HepG2 (cell line): ENCODE measurements at regions not wholly inside any gene's neighbourhood (a gene's known extent, or its start where the extent isn't known, plus 50 kb on each side); places are given as distances from the start of the nearest gene placed in this dataset.

ENCODE experiments used
- ATAC-seq: fragments of 200-7000 bp; cut with Tn5 transposase; 3 replicates; pipeline ENCODE4 v1.9.1; 2020; ENCODE audit warnings: mild to moderate bottlenecking, moderate library complexity
- BruUV-seq: library from RNA; stranded (reverse); fragments of 400-500 nt; replicated peaks from 2 replicates; lab custom pipeline; 2021; lab: Mats Ljungman, UMichigan
- CTCF ChIA-PET: fragments of 300-600 bp; formaldehyde crosslinking; extraction: SDS; loops from one replicate; lab custom pipeline; 2021; ENCODE audit warnings: low total read pairs, inconsistent platforms, low intra/inter-chr PET ratio; lab: Yijun Ruan, JAX
- POLR2A ChIA-PET: fragments of 350-600 bp; sonication (Branson Sonifier 250); formaldehyde crosslinking; loops from one replicate; lab custom pipeline; 2020; ENCODE audit warnings: antibody characterized with exemption, inconsistent platforms; lab: Yijun Ruan, JAX
- DNase-seq: peaks from one replicate; pipeline ENCODE4 v3.0.0-alpha.2; 2015; ENCODE audit warnings: low spot score
- FAIRE-seq: peaks from 3 replicates; lab custom pipeline; 2011; peaks lifted over from hg19 to GRCh38; lab: Jason Lieb, UNC
- H2AFZ ChIP-seq: one replicate; pipeline ENCODE4 v1.6.1; 2011; ENCODE audit warnings: low read length, inconsistent platforms
- H3K27ac ChIP-seq: fragments of 300-600 bp; 3 replicates; pipeline ENCODE4 v1.8.0; 2011; ENCODE audit warnings: mixed run types, mild to moderate bottlenecking, mixed read lengths, low read length, inconsistent platforms; ENCODE audit not compliant: insufficient read depth; ENCODE audit errors: extremely low read length
- H3K27me3 ChIP-seq, 2 experiments: fragments of 200-600 bp in 1 of 2; 2 replicates in 1 of 2; 3 replicates in 1 of 2; pipeline versions ENCODE4 v1.6.0 to v1.8.0; 2011; ENCODE audit warnings: low read length in 2 of 2, mild to moderate bottlenecking in 2 of 2, moderate library complexity in 2 of 2, inconsistent platforms in 1 of 2; ENCODE audit not compliant: insufficient read depth in 2 of 2, control insufficient read depth in 1 of 2
- H3K36me3 ChIP-seq, 2 experiments: fragments of 200-600 bp in 1 of 2; replicated peaks in 1 of 2; 2 replicates in 1 of 2; 3 replicates in 1 of 2; pipeline versions ENCODE4 v1.5.1 to v1.8.0; 2011; ENCODE audit warnings: low read length in 2 of 2, inconsistent platforms in 1 of 2; ENCODE audit not compliant: insufficient read depth in 2 of 2, control insufficient read depth in 1 of 2
- H3K4me1 ChIP-seq: 2 replicates; pipeline ENCODE4 v1.5.1; 2012; ENCODE audit warnings: low read length, inconsistent platforms; ENCODE audit not compliant: insufficient read depth
- H3K4me2 ChIP-seq: 2 replicates; pipeline ENCODE4 v1.6.0; 2011; ENCODE audit warnings: low read depth, low read length, inconsistent platforms
- H3K4me3 ChIP-seq, 3 experiments: fragments of 200-600 bp in 1 of 3; sonication (generic), shearing (Covaris generic) in 1 of 3; replicated peaks in 1 of 3; 2 replicates each; pipeline ENCODE4 v1.5.1; 2011 to 2016; ENCODE audit warnings: low read length in 3 of 3, inconsistent platforms in 2 of 3, low read depth in 2 of 3, mild to moderate bottlenecking in 2 of 3, control low read depth in 1 of 3, mixed read lengths in 1 of 3; ENCODE audit not compliant: insufficient read depth in 1 of 3
- H3K79me2 ChIP-seq: one replicate; pipeline ENCODE4 v1.6.1; 2011; ENCODE audit warnings: low read length, inconsistent platforms; ENCODE audit not compliant: insufficient read depth
- H3K9ac ChIP-seq: 2 replicates; pipeline ENCODE4 v1.6.0; 2011; ENCODE audit warnings: mild to moderate bottlenecking, low read depth, low read length, inconsistent platforms; ENCODE audit not compliant: insufficient read depth
- H3K9me3 ChIP-seq: 2 replicates; pipeline ENCODE4 v1.5.1; 2012; ENCODE audit warnings: mild to moderate bottlenecking, low read length
- H4K20me1 ChIP-seq: 2 replicates; pipeline ENCODE4 v1.6.0; 2011; ENCODE audit warnings: inconsistent platforms, mild to moderate bottlenecking, low read length, moderate library complexity; ENCODE audit not compliant: insufficient read depth
- EP300 ChIP-seq, 3 experiments: sonication (generic) in 1 of 3; formaldehyde crosslinking in 1 of 3; IDR thresholded peaks; 2 replicates each; pipeline versions ENCODE4 v1.5.1 to v1.6.1; 2011 to 2020; ENCODE audit warnings: low read depth in 2 of 3, low read length in 2 of 3, borderline replicate concordance in 1 of 3, improper control_type of control experiment in 1 of 3, mild to moderate bottlenecking in 1 of 3, missing genetic modification reagents in 1 of 3, moderate library complexity in 1 of 3
- JDP2 ChIP-seq: sonication (generic); formaldehyde crosslinking; IDR thresholded peaks from 2 replicates; pipeline ENCODE4 v1.8.1; 2022; ENCODE audit warnings: missing genetic modification reagents, borderline replicate concordance
- NAIF1 ChIP-seq: sonication (generic); formaldehyde crosslinking; IDR thresholded peaks from 2 replicates; pipeline ENCODE4 v1.5.0; 2020; ENCODE audit warnings: mild to moderate bottlenecking, missing genetic modification reagents, borderline replicate concordance
- NCOA2 ChIP-seq: sonication (generic); formaldehyde crosslinking; IDR thresholded peaks from 2 replicates; pipeline ENCODE4 v1.8.0; 2022; ENCODE audit warnings: inconsistent platforms
- NFE2L1 ChIP-seq: sonication (generic); formaldehyde crosslinking; IDR thresholded peaks from 2 replicates; pipeline ENCODE4 v1.4.0; 2020; ENCODE audit warnings: missing genetic modification reagents, mild to moderate bottlenecking, borderline replicate concordance
- RARG ChIP-seq: sonication (generic); formaldehyde crosslinking; IDR thresholded peaks from 2 replicates; pipeline ENCODE4 v1.4.0; 2020; ENCODE audit warnings: low read depth, mild to moderate bottlenecking, missing genetic modification reagents
- SALL1 ChIP-seq: sonication (generic); formaldehyde crosslinking; IDR thresholded peaks from 2 replicates; pipeline ENCODE4 v1.8.0; 2022; ENCODE audit warnings: mild to moderate bottlenecking, missing genetic modification reagents
- SALL2 ChIP-seq: sonication (generic); formaldehyde crosslinking; IDR thresholded peaks from 2 replicates; pipeline ENCODE4 v1.8.1; 2023; ENCODE audit warnings: mild to moderate bottlenecking, missing genetic modification reagents, inconsistent platforms
- SMAD1 ChIP-seq: sonication (generic); formaldehyde crosslinking; IDR thresholded peaks from 2 replicates; pipeline ENCODE4 v1.4.0; 2020; ENCODE audit warnings: missing genetic modification reagents, low read depth, mild to moderate bottlenecking, borderline replicate concordance
- TOPORS ChIP-seq: sonication (generic); formaldehyde crosslinking; IDR thresholded peaks from 2 replicates; pipeline ENCODE4 v1.8.0; 2023; ENCODE audit warnings: mild to moderate bottlenecking, missing genetic modification reagents
- ZNF232 ChIP-seq: sonication (generic); formaldehyde crosslinking; IDR thresholded peaks from 2 replicates; pipeline ENCODE4 v1.4.0; 2020; ENCODE audit warnings: missing genetic modification reagents, borderline replicate concordance
- ZNF251 ChIP-seq: sonication (generic); formaldehyde crosslinking; IDR thresholded peaks from 2 replicates; pipeline ENCODE4 v1.9.0; 2021; ENCODE audit warnings: mild to moderate bottlenecking, missing genetic modification reagents
- ZNF678 ChIP-seq: sonication (generic); formaldehyde crosslinking; IDR thresholded peaks from 2 replicates; pipeline ENCODE4 v1.4.0; 2020; ENCODE audit warnings: mild to moderate bottlenecking, missing genetic modification reagents
- ZNF713 ChIP-seq: sonication (generic); formaldehyde crosslinking; IDR thresholded peaks from 2 replicates; pipeline ENCODE4 v1.4.0; 2020; ENCODE audit warnings: mild to moderate bottlenecking, missing genetic modification reagents
- ZNF761 ChIP-seq: sonication (generic); formaldehyde crosslinking; conservative IDR thresholded peaks from 2 replicates; pipeline ENCODE4 v1.4.0; 2020; ENCODE audit warnings: mild to moderate bottlenecking, missing genetic modification reagents
- ZNF790 ChIP-seq: sonication (generic); formaldehyde crosslinking; IDR thresholded peaks from 2 replicates; pipeline ENCODE4 v1.8.0; 2022; ENCODE audit warnings: missing genetic modification reagents, mild to moderate bottlenecking, borderline replicate concordance
- WGBS: methylation state at CpG from one replicate; pipeline ENCODE4 v1.1.6; 2017; ENCODE audit warnings: low lambda C conversion rate; 5-methylcytosine and 5-hydroxymethylcytosine counted together
- in situ Hi-C: cut with HindIII; loops from 2 replicates; pipeline ENCODE4 v1.10.0; 2017; ENCODE audit warnings: low pct_unique_long_range_greater_than_20kb; ENCODE audit not compliant: extremely low pct_ligation_motif_present
- intact Hi-C: fragments of 100-400 bp; cut with micrococcal nuclease; formaldehyde crosslinking; loops from one replicate; pipeline ENCODE4 v1.10.0; 2022; ENCODE audit not compliant: unreplicated experiment
- TF ChIP-seq, protein P1 (sequence below): sonication (generic); formaldehyde crosslinking; IDR thresholded peaks from 2 replicates; pipeline ENCODE4 v1.5.0; 2020; ENCODE audit warnings: missing genetic modification reagents
- TF ChIP-seq, protein P2 (sequence below): sonication (generic); formaldehyde crosslinking; IDR thresholded peaks from 2 replicates; pipeline ENCODE4 v1.5.0; 2020; ENCODE audit warnings: mild to moderate bottlenecking, missing genetic modification reagents

DNA sequence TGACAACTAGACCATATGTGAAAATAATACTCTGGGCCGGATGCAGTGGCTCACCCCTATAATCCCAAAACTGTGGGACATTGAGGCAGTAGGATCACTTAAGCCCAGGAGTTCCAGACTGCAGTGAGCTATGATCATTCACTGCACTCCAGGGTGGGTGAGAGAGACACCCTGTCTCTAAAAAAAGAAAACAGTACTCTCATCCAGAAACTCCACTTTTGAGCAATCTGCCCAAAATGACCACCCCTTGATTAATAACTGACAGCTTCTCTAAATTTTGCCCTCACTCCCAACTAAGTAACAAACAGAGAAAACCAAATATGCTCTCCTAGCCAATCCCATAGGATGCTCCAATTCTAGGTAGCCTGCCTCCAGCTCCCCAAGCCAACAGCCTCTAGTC lies 62.5 kb upstream of the AKR1E2 start:
- POLR2A ChIA-PET, result no interaction called here
- no peak for DNase-seq
- Histone ChIP-seq H3K27me3 (0 out of 5 replicates have a peak, but pooled peaks cover 0 to 4% of the 10 kb centered on the region in 2 experiments), H3K4me3 (no peak overlapping the region), H3K4me1 (no peaks in the 10 kb centered on the region), H2AFZ (no peak overlapping the region), H3K36me3 (no peaks in the 10 kb centered on the region), H3K9me3 (no peaks in the 10 kb centered on the region), H4K20me1 (no peaks in the 10 kb centered on the region), H3K79me2 (no peaks in the 10 kb centered on the region), H3K27ac (no peak overlapping the region), H3K9ac (no peak overlapping the region), H3K4me2 (no peak overlapping the region)
- CTCF ChIA-PET, result no interaction called here
- WGBS, result 0% methylated on average over 1 of the region's 1 CpG
- ATAC-seq, result no peak
- BruUV-seq, result no TSS peak
- FAIRE-seq, result no peak
- in situ Hi-C loops (no loop called here), intact Hi-C loops (loop anchor here (5.0 kb wide), 1 partner anchor 101 kb away; no protein-coding TSS in a partner anchor)
- TF ChIP-seq ZNF251 (CRISPR knock-in tag) (no peak), ZNF790 (CRISPR knock-in tag) (no peak), ZNF678 (CRISPR knock-in tag) (no peak), TOPORS (no peak), SALL2 (CRISPR knock-in tag) (no peak), SALL1 (no peak)

DNA sequence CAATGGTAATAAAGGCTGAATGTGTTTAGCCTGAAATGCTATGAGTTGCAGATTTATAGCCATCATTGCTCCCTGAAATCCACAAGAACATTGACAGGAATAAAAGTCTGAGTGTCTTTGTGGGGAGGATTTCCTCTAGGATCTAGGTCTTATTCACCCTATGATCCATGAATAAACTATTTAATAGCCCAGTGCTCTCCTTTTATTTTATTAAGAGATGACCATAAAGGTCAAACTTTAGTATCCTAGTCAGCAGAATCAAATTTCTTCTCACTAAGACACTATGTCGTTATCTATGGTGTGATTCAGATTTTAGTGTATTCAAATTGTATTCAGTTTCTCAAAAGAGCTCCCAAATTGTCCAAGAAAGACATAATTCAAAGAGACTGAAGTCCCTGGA lies 67.8 kb upstream of the AKR1E2 start:
- Histone ChIP-seq H4K20me1 (no peaks in the 10 kb centered on the region), H2AFZ (no peak overlapping the region), H3K27ac (no peak overlapping the region), H3K4me3 (no peak overlapping the region), H3K9ac (no peak overlapping the region), H3K36me3 (no peaks in the 10 kb centered on the region), H3K4me1 (no peaks in the 10 kb centered on the region), H3K79me2 (no peaks in the 10 kb centered on the region), H3K27me3 (peaks cover 2 to 11% of the 10 kb centered on the region in 2 experiments; a peak in 3 of 5 replicates), H3K4me2 (no peak overlapping the region), H3K9me3 (no peaks in the 10 kb centered on the region)
- 5% methylated on average over 1 of the region's 1 CpG for WGBS
- in situ Hi-C loops (no loop called here), intact Hi-C loops (no loop called here)
- BruUV-seq, result no TSS peak
- ChIA-PET POLR2A (no interaction called here), CTCF (no interaction called here)
- no peak for ATAC-seq
- DNase-seq, result no peak
- FAIRE-seq, result no peak
- TF ChIP-seq ZNF232 (CRISPR knock-in tag) (no peak), JDP2 (no peak), ZNF761 (CRISPR knock-in tag) (no peak), EP300 (IDR thresholded peaks at IDR 0.05; ENCODE audit: low read depth in 2 of 2, low read length in 2 of 2) (no peak), EP300 (CRISPR knock-in tag; IDR thresholded peaks at IDR 0.05; ENCODE audit: borderline replicate concordance) (no peak), NFE2L1 (CRISPR knock-in tag) (no peak), NCOA2 (CRISPR knock-in tag) (no peak), NAIF1 (CRISPR knock-in tag) (no peak), SMAD1 (CRISPR knock-in tag) (no peak), RARG (CRISPR knock-in tag) (no peak), ZNF713 (no peak)
- TF ChIP-seq, protein P1, sequence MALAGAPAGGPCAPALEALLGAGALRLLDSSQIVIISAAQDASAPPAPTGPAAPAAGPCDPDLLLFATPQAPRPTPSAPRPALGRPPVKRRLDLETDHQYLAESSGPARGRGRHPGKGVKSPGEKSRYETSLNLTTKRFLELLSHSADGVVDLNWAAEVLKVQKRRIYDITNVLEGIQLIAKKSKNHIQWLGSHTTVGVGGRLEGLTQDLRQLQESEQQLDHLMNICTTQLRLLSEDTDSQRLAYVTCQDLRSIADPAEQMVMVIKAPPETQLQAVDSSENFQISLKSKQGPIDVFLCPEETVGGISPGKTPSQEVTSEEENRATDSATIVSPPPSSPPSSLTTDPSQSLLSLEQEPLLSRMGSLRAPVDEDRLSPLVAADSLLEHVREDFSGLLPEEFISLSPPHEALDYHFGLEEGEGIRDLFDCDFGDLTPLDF, result no peak
- TF ChIP-seq, protein P2, sequence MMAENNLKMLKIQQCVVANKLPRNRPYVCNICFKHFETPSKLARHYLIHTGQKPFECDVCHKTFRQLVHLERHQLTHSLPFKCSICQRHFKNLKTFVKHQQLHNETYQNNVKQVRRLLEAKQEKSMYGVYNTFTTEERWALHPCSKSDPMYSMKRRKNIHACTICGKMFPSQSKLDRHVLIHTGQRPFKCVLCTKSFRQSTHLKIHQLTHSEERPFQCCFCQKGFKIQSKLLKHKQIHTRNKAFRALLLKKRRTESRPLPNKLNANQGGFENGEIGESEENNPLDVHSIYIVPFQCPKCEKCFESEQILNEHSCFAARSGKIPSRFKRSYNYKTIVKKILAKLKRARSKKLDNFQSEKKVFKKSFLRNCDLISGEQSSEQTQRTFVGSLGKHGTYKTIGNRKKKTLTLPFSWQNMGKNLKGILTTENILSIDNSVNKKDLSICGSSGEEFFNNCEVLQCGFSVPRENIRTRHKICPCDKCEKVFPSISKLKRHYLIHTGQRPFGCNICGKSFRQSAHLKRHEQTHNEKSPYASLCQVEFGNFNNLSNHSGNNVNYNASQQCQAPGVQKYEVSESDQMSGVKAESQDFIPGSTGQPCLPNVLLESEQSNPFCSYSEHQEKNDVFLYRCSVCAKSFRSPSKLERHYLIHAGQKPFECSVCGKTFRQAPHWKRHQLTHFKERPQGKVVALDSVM (CRISPR knock-in tag), result no peak
